ENCODE measurements at regions not wholly inside any gene's neighbourhood (a gene's known extent, or its start where the extent isn't known, plus 50 kb on each side); places are given as distances from the start of the nearest gene placed in this dataset.

GRCh38 chr10:94043431-94043990, 49.8 kb downstream of the PLCE1 start:
- Histone ChIP-seq H3K36me3 (ENCODE audit: control insufficient read depth in 5 of 5, insufficient read depth in 5 of 5, low read length in 5 of 5) (peaks cover 0 to 3% (median 0%) of the 10 kb centered on the region in 5 donors), H3K27me3 (ENCODE audit: control insufficient read depth in 5 of 5, insufficient read depth in 4 of 5, low read length in 5 of 5) (no peaks in the 10 kb centered on the region), H3K4me3 (ENCODE audit: low read depth in 1 of 5, low read length in 5 of 5) (no peak overlapping the region), H3K27ac (ENCODE audit: low read depth, low read length) (no peak overlapping the region), H3K4me1 (ENCODE audit: control insufficient read depth in 5 of 5, insufficient read depth in 5 of 5, low read length in 5 of 5) (no peaks in the 10 kb centered on the region), H3K9me3 (ENCODE audit: control insufficient read depth in 5 of 5, low read length in 5 of 5) (peaks cover 0 to 3% (median 0%) of the 10 kb centered on the region in 5 donors), H3K9ac (ENCODE audit: low read length in 5 of 5) (no peak overlapping the region)

GRCh38 chr10:94046098-94046497, 52.4 kb downstream of the PLCE1 start:
- no peak overlapping the region for H3K9ac ChIP-seq (ENCODE audit: low read length in 5 of 5)
- H3K9me3 ChIP-seq (ENCODE audit: control insufficient read depth in 5 of 5, low read length in 5 of 5), result peaks cover 0 to 3% (median 0%) of the 10 kb centered on the region in 5 donors
- H3K27ac ChIP-seq (ENCODE audit: low read depth, low read length), result no peak overlapping the region
- no peaks in the 10 kb centered on the region for H3K27me3 ChIP-seq (ENCODE audit: control insufficient read depth in 5 of 5, insufficient read depth in 4 of 5, low read length in 5 of 5)
- H3K36me3 ChIP-seq (ENCODE audit: control insufficient read depth in 5 of 5, insufficient read depth in 5 of 5, low read length in 5 of 5), result no peaks in the 10 kb centered on the region
- no peak overlapping the region for H3K4me3 ChIP-seq (ENCODE audit: low read depth in 1 of 5, low read length in 5 of 5)
- H3K4me1 ChIP-seq (ENCODE audit: control insufficient read depth in 5 of 5, insufficient read depth in 5 of 5, low read length in 5 of 5), result no peaks in the 10 kb centered on the region

GRCh38 chr10:94047293-94047692, 53.6 kb downstream of the PLCE1 start:
- Histone ChIP-seq H3K36me3 (ENCODE audit: control insufficient read depth in 5 of 5, insufficient read depth in 5 of 5, low read length in 5 of 5) (no peaks in the 10 kb centered on the region), H3K4me1 (ENCODE audit: control insufficient read depth in 5 of 5, insufficient read depth in 5 of 5, low read length in 5 of 5) (no peaks in the 10 kb centered on the region), H3K4me3 (ENCODE audit: low read depth in 1 of 5, low read length in 5 of 5) (no peak overlapping the region), H3K9ac (ENCODE audit: low read length in 5 of 5) (no peak overlapping the region), H3K27me3 (ENCODE audit: control insufficient read depth in 5 of 5, insufficient read depth in 4 of 5, low read length in 5 of 5) (no peaks in the 10 kb centered on the region), H3K27ac (ENCODE audit: low read depth, low read length) (no peak overlapping the region), H3K9me3 (ENCODE audit: control insufficient read depth in 5 of 5, low read length in 5 of 5) (peaks cover 0 to 3% (median 0%) of the 10 kb centered on the region in 5 donors)

GRCh38 chr10:94049911-94050310, 56.2 kb downstream of the PLCE1 start:
- H3K27me3 ChIP-seq (ENCODE audit: control insufficient read depth in 5 of 5, insufficient read depth in 4 of 5, low read length in 5 of 5), result no peaks in the 10 kb centered on the region
- no peaks in the 10 kb centered on the region for H3K9me3 ChIP-seq (ENCODE audit: control insufficient read depth in 5 of 5, low read length in 5 of 5)
- H3K27ac ChIP-seq (ENCODE audit: low read depth, low read length), result no peak overlapping the region
- no peaks in the 10 kb centered on the region for H3K36me3 ChIP-seq (ENCODE audit: control insufficient read depth in 5 of 5, insufficient read depth in 5 of 5, low read length in 5 of 5)
- no peak overlapping the region for H3K9ac ChIP-seq (ENCODE audit: low read length in 5 of 5)
- H3K4me3 ChIP-seq (ENCODE audit: low read depth in 1 of 5, low read length in 5 of 5), result no peak overlapping the region
- peaks cover 0 to 14% (median 4%) of the 10 kb centered on the region in 5 donors for H3K4me1 ChIP-seq (ENCODE audit: control insufficient read depth in 5 of 5, insufficient read depth in 5 of 5, low read length in 5 of 5)

GRCh38 chr10:94052281-94052680, 58.5 kb downstream of the PLCE1 start:
- H3K4me1 ChIP-seq (ENCODE audit: control insufficient read depth in 5 of 5, insufficient read depth in 5 of 5, low read length in 5 of 5), result peaks cover 0 to 14% (median 4%) of the 10 kb centered on the region in 5 donors
- no peaks in the 10 kb centered on the region for H3K27me3 ChIP-seq (ENCODE audit: control insufficient read depth in 5 of 5, insufficient read depth in 4 of 5, low read length in 5 of 5)
- no peak overlapping the region for H3K4me3 ChIP-seq (ENCODE audit: low read depth in 1 of 5, low read length in 5 of 5)
- no peaks in the 10 kb centered on the region for H3K9me3 ChIP-seq (ENCODE audit: control insufficient read depth in 5 of 5, low read length in 5 of 5)
- H3K27ac ChIP-seq (ENCODE audit: low read depth, low read length), result no peak overlapping the region
- no peak overlapping the region for H3K9ac ChIP-seq (ENCODE audit: low read length in 5 of 5)
- H3K36me3 ChIP-seq (ENCODE audit: control insufficient read depth in 5 of 5, insufficient read depth in 5 of 5, low read length in 5 of 5), result no peaks in the 10 kb centered on the region

GRCh38 chr10:94052866-94053791, 59.4 kb downstream of the PLCE1 start:
- no peaks in the 10 kb centered on the region for H3K36me3 ChIP-seq (ENCODE audit: control insufficient read depth in 5 of 5, insufficient read depth in 5 of 5, low read length in 5 of 5)
- H3K27me3 ChIP-seq (ENCODE audit: control insufficient read depth in 5 of 5, insufficient read depth in 4 of 5, low read length in 5 of 5), result no peaks in the 10 kb centered on the region
- no peak overlapping the region for H3K27ac ChIP-seq (ENCODE audit: low read depth, low read length)
- peaks cover 0 to 14% (median 4%) of the 10 kb centered on the region in 5 donors for H3K4me1 ChIP-seq (ENCODE audit: control insufficient read depth in 5 of 5, insufficient read depth in 5 of 5, low read length in 5 of 5)
- no peak overlapping the region for H3K9ac ChIP-seq (ENCODE audit: low read length in 5 of 5)
- H3K4me3 ChIP-seq (ENCODE audit: low read depth in 1 of 5, low read length in 5 of 5), result no peak overlapping the region
- no peaks in the 10 kb centered on the region for H3K9me3 ChIP-seq (ENCODE audit: control insufficient read depth in 5 of 5, low read length in 5 of 5)

GRCh38 chr10:94059178-94059883, 65.6 kb downstream of the PLCE1 start:
- Histone ChIP-seq H3K9ac (ENCODE audit: low read length in 5 of 5) (no peak overlapping the region), H3K36me3 (ENCODE audit: control insufficient read depth in 5 of 5, insufficient read depth in 5 of 5, low read length in 5 of 5) (no peaks in the 10 kb centered on the region), H3K4me1 (ENCODE audit: control insufficient read depth in 5 of 5, insufficient read depth in 5 of 5, low read length in 5 of 5) (no peaks in the 10 kb centered on the region), H3K27me3 (ENCODE audit: control insufficient read depth in 5 of 5, insufficient read depth in 4 of 5, low read length in 5 of 5) (no peaks in the 10 kb centered on the region), H3K27ac (ENCODE audit: low read depth, low read length) (no peak overlapping the region), H3K4me3 (ENCODE audit: low read depth in 1 of 5, low read length in 5 of 5) (no peak overlapping the region), H3K9me3 (ENCODE audit: control insufficient read depth in 5 of 5, low read length in 5 of 5) (no peaks in the 10 kb centered on the region)

GRCh38 chr10:94061026-94061425, 67.3 kb downstream of the PLCE1 start:
- H3K27ac ChIP-seq (ENCODE audit: low read depth, low read length), result no peak overlapping the region
- no peaks in the 10 kb centered on the region for H3K9me3 ChIP-seq (ENCODE audit: control insufficient read depth in 5 of 5, low read length in 5 of 5)
- H3K36me3 ChIP-seq (ENCODE audit: control insufficient read depth in 5 of 5, insufficient read depth in 5 of 5, low read length in 5 of 5), result no peaks in the 10 kb centered on the region
- H3K4me1 ChIP-seq (ENCODE audit: control insufficient read depth in 5 of 5, insufficient read depth in 5 of 5, low read length in 5 of 5), result no peaks in the 10 kb centered on the region
- H3K27me3 ChIP-seq (ENCODE audit: control insufficient read depth in 5 of 5, insufficient read depth in 4 of 5, low read length in 5 of 5), result no peaks in the 10 kb centered on the region
- H3K9ac ChIP-seq (ENCODE audit: low read length in 5 of 5), result no peak overlapping the region
- H3K4me3 ChIP-seq (ENCODE audit: low read depth in 1 of 5, low read length in 5 of 5), result no peak overlapping the region

- Histone ChIP-seq H3K4me3 (ENCODE audit: low read depth in 1 of 5, low read length in 5 of 5) (no peak overlapping the region), H3K4me1 (ENCODE audit: control insufficient read depth in 5 of 5, insufficient read depth in 5 of 5, low read length in 5 of 5) (no peaks in the 10 kb centered on the region), H3K36me3 (ENCODE audit: control insufficient read depth in 5 of 5, insufficient read depth in 5 of 5, low read length in 5 of 5) (no peaks in the 10 kb centered on the region), H3K27ac (ENCODE audit: low read depth, low read length) (no peak overlapping the region), H3K9me3 (ENCODE audit: control insufficient read depth in 5 of 5, low read length in 5 of 5) (no peaks in the 10 kb centered on the region), H3K9ac (ENCODE audit: low read length in 5 of 5) (no peak overlapping the region), H3K27me3 (ENCODE audit: control insufficient read depth in 5 of 5, insufficient read depth in 4 of 5, low read length in 5 of 5) (no peaks in the 10 kb centered on the region)
These were observed 68.9 kb downstream of the PLCE1 start for GRCh38 chr10:94062611-94063010.

GRCh38 chr10:94065362-94065761, 71.6 kb downstream of the PLCE1 start:
- Histone ChIP-seq H3K27me3 (ENCODE audit: control insufficient read depth in 5 of 5, insufficient read depth in 4 of 5, low read length in 5 of 5) (no peaks in the 10 kb centered on the region), H3K9me3 (ENCODE audit: control insufficient read depth in 5 of 5, low read length in 5 of 5) (no peaks in the 10 kb centered on the region), H3K9ac (ENCODE audit: low read length in 5 of 5) (no peak overlapping the region), H3K36me3 (ENCODE audit: control insufficient read depth in 5 of 5, insufficient read depth in 5 of 5, low read length in 5 of 5) (no peaks in the 10 kb centered on the region), H3K4me3 (ENCODE audit: low read depth in 1 of 5, low read length in 5 of 5) (no peak overlapping the region), H3K27ac (ENCODE audit: low read depth, low read length) (no peak overlapping the region), H3K4me1 (ENCODE audit: control insufficient read depth in 5 of 5, insufficient read depth in 5 of 5, low read length in 5 of 5) (no peaks in the 10 kb centered on the region)
